ENCODE measurements at regions not wholly inside any gene's neighbourhood (a gene's known extent, or its start where the extent isn't known, plus 50 kb on each side); places are given as distances from the start of the nearest gene placed in this dataset.

- no peak for TF ChIP-seq EZH2 (IDR thresholded peaks at IDR 0.05; ENCODE audit: borderline replicate concordance, insufficient read depth, low read depth, low read length, poor library complexity, severe bottlenecking)
- no peak for TF ChIP-seq CTCF (IDR thresholded peaks at IDR 0.05)
Observed at GRCh38 chr7:47715631-47716068, 133.7 kb upstream of the TNS3 start.
